ENCODE measurements at regions not wholly inside any gene's neighbourhood (a gene's known extent, or its start where the extent isn't known, plus 50 kb on each side); places are given as distances from the start of the nearest gene placed in this dataset.
"Not testable (repeated sequence)": the region's sequence is repeated elsewhere in the genome, so short reads cannot be mapped to it uniquely, and the experiment has no call there.

DNA sequence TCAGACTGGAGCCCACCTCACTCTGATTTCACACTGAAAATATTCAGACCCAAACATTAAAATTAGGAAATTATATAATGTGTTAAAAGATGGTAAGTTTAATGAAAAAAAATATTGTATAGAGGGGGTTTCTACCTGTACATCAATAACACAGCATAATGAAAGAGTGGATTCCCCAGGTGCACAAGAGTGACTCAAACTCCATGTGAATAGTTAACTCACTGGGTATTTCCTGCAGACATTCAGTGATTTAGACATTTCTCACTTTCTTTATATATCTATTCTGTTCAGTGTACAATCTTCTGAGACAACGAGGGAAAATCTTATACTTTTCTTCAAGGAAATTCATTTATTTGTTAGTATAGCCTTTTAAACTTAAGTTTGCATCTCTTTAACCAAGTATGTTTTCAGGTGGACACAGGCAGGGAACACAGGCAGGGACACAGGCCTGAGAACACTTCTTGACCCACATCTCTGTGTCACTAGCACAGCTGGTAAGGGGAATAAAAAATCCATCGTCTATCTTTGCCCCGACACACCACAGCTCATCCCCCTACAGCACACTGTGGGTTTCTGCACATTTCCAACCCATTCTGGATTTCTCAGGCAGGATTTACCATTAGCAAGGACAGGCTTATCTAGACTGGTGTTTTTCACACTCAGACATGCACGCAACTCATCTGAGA is 525.5 kb upstream of the BOD1L1 start:
- Mint-ChIP-seq H3K4me1 (ENCODE audit: low read depth) (peaks cover 50% of the 10 kb centered on the region), H3K9me3 (no peaks in the 10 kb centered on the region), H3K27ac (no peak overlapping the region), H3K36me3 (ENCODE audit: low read depth) (no peaks in the 10 kb centered on the region), H3K4me3 (no peak overlapping the region), H3K27me3 (peaks cover 3% of the 10 kb centered on the region)
- intact Hi-C loops (cut with micrococcal nuclease), result no loop called here

DNA sequence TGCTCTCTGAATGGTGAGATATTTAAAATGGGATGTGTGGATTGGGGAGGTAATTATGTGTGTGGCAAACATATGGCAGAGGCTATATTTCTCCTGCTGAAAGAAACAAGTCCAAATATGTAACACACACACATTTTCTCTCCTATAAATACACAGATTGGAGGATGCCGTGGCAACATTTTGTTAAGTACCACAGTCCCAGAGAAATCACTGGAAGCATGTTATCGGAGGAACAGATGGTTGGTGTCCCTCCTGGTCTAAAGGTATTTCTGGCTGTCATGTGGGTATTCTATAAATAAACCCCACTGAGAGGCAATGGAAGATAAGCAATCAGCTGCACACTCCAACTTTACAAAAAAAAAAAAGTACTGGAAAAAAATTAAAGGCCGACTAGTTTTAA is 528.3 kb upstream of the BOD1L1 start:
- H3K27ac Mint-ChIP-seq, result no peak overlapping the region
- H3K9me3 Mint-ChIP-seq, result no peaks in the 10 kb centered on the region
- H3K4me1 Mint-ChIP-seq (ENCODE audit: low read depth), result peaks cover 25% of the 10 kb centered on the region
- H3K27me3 Mint-ChIP-seq, result peaks cover 3% of the 10 kb centered on the region
- no peak overlapping the region for H3K4me3 Mint-ChIP-seq
- H3K36me3 Mint-ChIP-seq (ENCODE audit: low read depth), result no peaks in the 10 kb centered on the region
- intact Hi-C loops (cut with micrococcal nuclease), result no loop called here

DNA sequence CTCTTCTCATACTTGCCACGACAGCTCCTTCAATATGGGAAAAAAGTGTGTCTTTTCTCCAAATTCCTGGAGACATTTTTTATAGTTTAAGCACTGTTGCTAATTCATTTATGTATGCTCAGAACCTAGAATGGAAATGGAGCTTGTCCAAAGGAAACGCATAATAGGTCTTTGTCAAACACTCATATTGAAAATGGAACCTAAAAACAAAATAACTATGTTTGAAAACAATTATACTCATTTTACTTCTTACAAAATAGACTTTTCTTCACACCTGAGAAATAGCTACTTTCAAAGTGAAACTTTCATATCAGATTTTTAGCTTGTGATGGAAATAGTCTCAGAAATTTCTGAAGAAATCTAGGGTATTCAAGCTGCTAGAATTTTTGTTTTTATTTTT is 529.7 kb upstream of the BOD1L1 start:
- intact Hi-C loops (cut with micrococcal nuclease), result no loop called here
- H3K27ac Mint-ChIP-seq, result no peak overlapping the region
- no peaks in the 10 kb centered on the region for H3K36me3 Mint-ChIP-seq (ENCODE audit: low read depth)

GRCh38 chr4:14165222-14165920 is 537.8 kb upstream of the BOD1L1 start:
- no peaks in the 10 kb centered on the region for H3K9me3 Mint-ChIP-seq
- peaks cover 32% of the 10 kb centered on the region for H3K4me1 Mint-ChIP-seq (ENCODE audit: low read depth)
- H3K4me3 Mint-ChIP-seq, result peak overlapping the region; percentile 74

More for the DNA sequence above, 529.7 kb upstream of the BOD1L1 start:
- H3K27me3 Mint-ChIP-seq, result peaks cover 3% of the 10 kb centered on the region
- H3K9me3 Mint-ChIP-seq, result no peaks in the 10 kb centered on the region
- peaks cover 19% of the 10 kb centered on the region for H3K4me1 Mint-ChIP-seq (ENCODE audit: low read depth)
- H3K4me3 Mint-ChIP-seq, result no peak overlapping the region

GRCh38 chr4:14167876-14168510 is 540.5 kb upstream of the BOD1L1 start:
- intact Hi-C loops (cut with micrococcal nuclease), result loop anchor here (5.0 to 10.0 kb wide), 4 partner anchors 36 to 513 kb away; no protein-coding TSS in a partner anchor
- H3K4me3 Mint-ChIP-seq, result peak overlapping the region; percentile 46
- H3K27ac Mint-ChIP-seq, result no peak overlapping the region
- H3K27me3 Mint-ChIP-seq, result peaks cover 2% of the 10 kb centered on the region
- peaks cover 57% of the 10 kb centered on the region for H3K4me1 Mint-ChIP-seq (ENCODE audit: low read depth)
- no peaks in the 10 kb centered on the region for H3K9me3 Mint-ChIP-seq
- peaks cover 12% of the 10 kb centered on the region for H3K36me3 Mint-ChIP-seq (ENCODE audit: low read depth)

More at GRCh38 chr4:14165222-14165920, 537.8 kb upstream of the BOD1L1 start:
- intact Hi-C loops (cut with micrococcal nuclease), result loop anchor here (5.0 to 10.0 kb wide), 4 partner anchors 33 to 511 kb away; no protein-coding TSS in a partner anchor
- Mint-ChIP-seq H3K36me3 (ENCODE audit: low read depth) (peaks cover 8% of the 10 kb centered on the region), H3K27me3 (no peaks in the 10 kb centered on the region), H3K27ac (peak overlapping the region; percentile 87)

GRCh38 chr4:14168919-14169318 is 541.4 kb upstream of the BOD1L1 start:
- Mint-ChIP-seq H3K4me3 (no peak overlapping the region), H3K9me3 (no peaks in the 10 kb centered on the region), H3K4me1 (ENCODE audit: low read depth) (peaks cover 63% of the 10 kb centered on the region), H3K27ac (no peak overlapping the region), H3K36me3 (ENCODE audit: low read depth) (peaks cover 12% of the 10 kb centered on the region), H3K27me3 (peaks cover 2% of the 10 kb centered on the region)
- intact Hi-C loops (cut with micrococcal nuclease), result loop anchor here (5.0 to 10.0 kb wide), 4 partner anchors 37 to 514 kb away; no protein-coding TSS in a partner anchor

GRCh38 chr4:14169460-14169859 is 541.9 kb upstream of the BOD1L1 start:
- peaks cover 69% of the 10 kb centered on the region for H3K4me1 Mint-ChIP-seq (ENCODE audit: low read depth)
- no peak overlapping the region for H3K4me3 Mint-ChIP-seq
- H3K27ac Mint-ChIP-seq, result no peak overlapping the region
- H3K27me3 Mint-ChIP-seq, result peaks cover 2% of the 10 kb centered on the region
- H3K36me3 Mint-ChIP-seq (ENCODE audit: low read depth), result peaks cover 12% of the 10 kb centered on the region
- intact Hi-C loops (cut with micrococcal nuclease), result loop anchor here (5.0 to 10.0 kb wide), 4 partner anchors 37 to 515 kb away; no protein-coding TSS in a partner anchor
- no peaks in the 10 kb centered on the region for H3K9me3 Mint-ChIP-seq

DNA sequence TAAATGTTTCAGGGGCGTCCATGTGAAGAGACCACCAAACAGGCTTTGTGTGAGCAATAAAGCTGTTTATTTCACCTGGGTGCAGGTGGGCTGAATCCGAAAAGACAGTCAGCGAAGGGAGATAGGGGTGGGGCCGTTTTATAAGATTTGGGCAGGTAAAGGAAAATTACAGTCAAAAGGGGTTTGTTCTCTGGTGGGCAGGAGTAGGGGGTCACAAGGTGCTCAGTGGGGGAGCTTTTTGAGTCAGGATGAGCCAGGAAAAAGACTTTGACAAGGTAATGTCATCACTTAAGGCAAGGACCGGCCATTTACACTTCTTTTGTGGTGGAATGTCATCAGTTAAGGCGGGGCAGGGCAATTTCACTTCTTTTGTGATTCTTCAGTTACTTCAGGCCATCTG is 542.4 kb upstream of the BOD1L1 start:
- not testable (repeated sequence) for H3K9me3 Mint-ChIP-seq, H3K4me3 Mint-ChIP-seq, H3K27me3 Mint-ChIP-seq
- Mint-ChIP-seq H3K4me1 (ENCODE audit: low read depth) (peaks cover 73% of the 10 kb centered on the region), H3K27ac (peak overlapping the region; percentile 14), H3K36me3 (ENCODE audit: low read depth) (peaks cover 12% of the 10 kb centered on the region)
- intact Hi-C loops (cut with micrococcal nuclease), result loop anchor here (5.0 to 10.0 kb wide), 4 partner anchors 38 to 515 kb away; no protein-coding TSS in a partner anchor

GRCh38 chr4:14176613-14177012 is 549.1 kb upstream of the BOD1L1 start:
- H3K9me3 Mint-ChIP-seq, result no peaks in the 10 kb centered on the region
- peaks cover 5% of the 10 kb centered on the region for H3K27me3 Mint-ChIP-seq
- H3K4me3 Mint-ChIP-seq, result no peak overlapping the region
- peaks cover 56% of the 10 kb centered on the region for H3K4me1 Mint-ChIP-seq (ENCODE audit: low read depth)
- intact Hi-C loops (cut with micrococcal nuclease), result no loop called here
- H3K36me3 Mint-ChIP-seq (ENCODE audit: low read depth), result no peaks in the 10 kb centered on the region
- H3K27ac Mint-ChIP-seq, result no peak overlapping the region

DNA sequence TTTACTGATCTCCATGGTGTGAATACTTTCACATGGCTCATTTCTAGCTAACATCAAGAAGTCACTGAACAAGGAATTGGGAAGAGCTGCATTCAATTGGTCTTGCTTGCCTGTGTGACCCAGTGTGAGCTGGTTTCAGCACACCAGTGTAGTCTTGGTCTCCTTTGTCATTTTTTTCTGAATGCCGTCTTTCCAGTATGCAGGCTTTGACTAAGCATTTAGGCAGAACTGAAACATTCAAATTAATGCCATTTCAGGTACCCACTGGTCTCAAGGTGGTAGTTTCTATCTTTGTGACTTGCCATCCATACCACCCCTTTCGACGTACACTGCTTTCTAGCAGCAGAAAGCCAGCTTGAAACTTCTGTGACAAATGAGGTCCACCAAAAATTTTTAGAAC is 550.5 kb upstream of the BOD1L1 start:
- H3K9me3 Mint-ChIP-seq, result no peaks in the 10 kb centered on the region
- intact Hi-C loops (cut with micrococcal nuclease), result no loop called here
- H3K27ac Mint-ChIP-seq, result no peak overlapping the region
- H3K36me3 Mint-ChIP-seq (ENCODE audit: low read depth), result no peaks in the 10 kb centered on the region
- H3K4me1 Mint-ChIP-seq (ENCODE audit: low read depth), result peaks cover 51% of the 10 kb centered on the region
- H3K4me3 Mint-ChIP-seq, result no peak overlapping the region
- peaks cover 2% of the 10 kb centered on the region for H3K27me3 Mint-ChIP-seq

GRCh38 chr4:14178421-14178820 is 550.9 kb upstream of the BOD1L1 start:
- H3K9me3 Mint-ChIP-seq, result no peaks in the 10 kb centered on the region
- no peak overlapping the region for H3K27ac Mint-ChIP-seq
- H3K4me1 Mint-ChIP-seq (ENCODE audit: low read depth), result peaks cover 51% of the 10 kb centered on the region
- intact Hi-C loops (cut with micrococcal nuclease), result no loop called here
- H3K36me3 Mint-ChIP-seq (ENCODE audit: low read depth), result no peaks in the 10 kb centered on the region
- H3K4me3 Mint-ChIP-seq, result no peak overlapping the region
- peaks cover 2% of the 10 kb centered on the region for H3K27me3 Mint-ChIP-seq

GRCh38 chr4:14180166-14180565 is 552.6 kb upstream of the BOD1L1 start:
- no peaks in the 10 kb centered on the region for H3K9me3 Mint-ChIP-seq
- no peak overlapping the region for H3K27ac Mint-ChIP-seq
- no peaks in the 10 kb centered on the region for H3K36me3 Mint-ChIP-seq (ENCODE audit: low read depth)
- H3K27me3 Mint-ChIP-seq, result no peaks in the 10 kb centered on the region
- intact Hi-C loops (cut with micrococcal nuclease), result no loop called here
- peaks cover 52% of the 10 kb centered on the region for H3K4me1 Mint-ChIP-seq (ENCODE audit: low read depth)
- no peak overlapping the region for H3K4me3 Mint-ChIP-seq

GRCh38 chr4:14180983-14181601 is 553.6 kb upstream of the BOD1L1 start:
- H3K36me3 Mint-ChIP-seq (ENCODE audit: low read depth), result no peaks in the 10 kb centered on the region
- intact Hi-C loops (cut with micrococcal nuclease), result no loop called here
- no peak overlapping the region for H3K27ac Mint-ChIP-seq
- peaks cover 52% of the 10 kb centered on the region for H3K4me1 Mint-ChIP-seq (ENCODE audit: low read depth)
- H3K9me3 Mint-ChIP-seq, result no peaks in the 10 kb centered on the region
- H3K27me3 Mint-ChIP-seq, result no peaks in the 10 kb centered on the region
- H3K4me3 Mint-ChIP-seq, result no peak overlapping the region

DNA sequence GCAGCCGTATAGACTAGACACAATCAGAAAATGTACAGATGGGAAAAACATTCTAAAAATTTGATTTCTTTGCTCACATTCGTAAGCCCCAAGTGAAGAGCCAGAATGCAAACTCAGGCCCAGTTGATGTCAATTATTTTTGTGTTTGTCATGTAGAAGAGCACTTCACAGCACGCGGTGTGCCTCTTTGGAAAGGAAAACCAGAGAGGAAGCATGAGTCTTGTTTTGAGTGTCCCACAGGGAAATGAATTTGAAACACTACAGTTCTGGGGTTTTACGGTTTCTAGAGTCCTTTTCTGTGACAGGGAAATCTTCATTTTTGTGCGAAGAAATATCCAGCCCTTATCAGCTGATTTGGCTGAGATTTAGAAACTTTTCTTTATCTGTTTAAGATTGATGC is 554.6 kb upstream of the BOD1L1 start:
- no peaks in the 10 kb centered on the region for H3K9me3 Mint-ChIP-seq
- H3K36me3 Mint-ChIP-seq (ENCODE audit: low read depth), result no peaks in the 10 kb centered on the region
- H3K4me1 Mint-ChIP-seq (ENCODE audit: low read depth), result peaks cover 49% of the 10 kb centered on the region
- intact Hi-C loops (cut with micrococcal nuclease), result no loop called here
- H3K4me3 Mint-ChIP-seq, result no peak overlapping the region
- H3K27me3 Mint-ChIP-seq, result no peaks in the 10 kb centered on the region
- no peak overlapping the region for H3K27ac Mint-ChIP-seq

Measured in dendritic cell treated with granulocyte-macrophage colony-stimulating factor and Interleukin-4, amounts not matched to agents 40 ng/mL and 50 ng/mL, for 4 days (primary cell).